8988T (cell line): ENCODE measurements at regions not wholly inside any gene's neighbourhood (a gene's known extent, or its start where the extent isn't known, plus 50 kb on each side); places are given as distances from the start of the nearest gene placed in this dataset.

ENCODE experiments used
- DNase-seq: peaks from one replicate; pipeline ENCODE4 v3.0.0; 2011

DNA sequence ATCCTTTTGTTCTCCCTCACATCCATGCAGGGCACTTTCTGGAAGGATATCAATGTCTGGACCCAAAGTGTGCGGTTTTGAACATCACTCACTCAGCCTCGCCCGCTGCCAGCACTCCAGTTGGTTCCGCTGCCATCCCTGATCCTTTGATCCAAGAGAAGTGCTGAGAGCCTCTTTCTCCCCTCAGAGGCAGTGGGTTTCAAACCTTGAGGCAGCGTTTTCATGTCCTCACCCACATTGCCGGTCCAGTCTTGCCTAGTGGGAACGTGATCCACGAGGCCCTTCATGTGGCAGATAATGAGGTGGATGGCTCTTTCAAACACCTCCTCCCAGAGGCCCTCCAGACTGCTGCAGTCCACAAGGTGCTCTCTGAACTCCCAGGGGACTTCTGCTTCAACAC, 122.2 kb downstream of the ACTL8 start:
- DNase-seq = no peak

DNA sequence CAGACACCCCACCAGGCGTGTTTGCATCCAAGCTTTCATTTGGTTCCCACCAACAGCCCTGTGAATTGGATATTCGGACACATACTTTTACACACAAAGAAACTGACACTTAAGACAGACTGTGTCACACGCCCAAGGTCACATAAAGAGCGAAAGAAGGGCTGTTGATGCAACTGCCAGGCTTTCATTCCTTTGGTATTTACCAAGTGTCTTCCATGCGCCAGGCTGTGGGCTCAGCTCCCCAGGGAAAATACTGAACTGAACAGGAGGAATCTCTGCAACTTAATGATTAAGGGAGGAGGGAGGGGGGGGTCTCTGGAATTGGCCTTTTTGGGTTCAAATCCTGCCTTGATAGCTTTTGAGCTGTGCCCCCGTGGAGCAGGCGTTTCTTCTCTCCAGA, 122.8 kb downstream of the ACTL8 start:
- no peak for DNase-seq

DNA sequence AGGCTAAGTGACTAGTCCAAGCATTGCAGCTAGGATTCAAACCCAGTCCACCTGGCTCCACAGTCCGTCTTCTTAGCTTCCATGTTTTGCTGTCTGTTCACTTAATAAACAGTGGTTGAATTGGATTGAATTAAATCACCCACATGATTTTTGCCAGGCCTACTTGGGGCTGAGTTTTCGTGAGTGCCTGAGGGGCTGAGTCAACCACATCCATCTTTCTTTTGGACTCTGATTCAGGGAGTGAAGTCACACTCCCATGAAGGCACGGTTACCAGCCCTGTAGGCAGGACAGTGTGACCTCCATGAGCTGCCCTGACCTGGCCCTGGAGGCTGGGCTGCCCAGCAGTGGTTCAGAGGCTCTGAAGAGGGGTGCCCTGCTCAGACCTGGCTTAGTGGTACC, 123.7 kb downstream of the ACTL8 start:
- no peak for DNase-seq

DNA sequence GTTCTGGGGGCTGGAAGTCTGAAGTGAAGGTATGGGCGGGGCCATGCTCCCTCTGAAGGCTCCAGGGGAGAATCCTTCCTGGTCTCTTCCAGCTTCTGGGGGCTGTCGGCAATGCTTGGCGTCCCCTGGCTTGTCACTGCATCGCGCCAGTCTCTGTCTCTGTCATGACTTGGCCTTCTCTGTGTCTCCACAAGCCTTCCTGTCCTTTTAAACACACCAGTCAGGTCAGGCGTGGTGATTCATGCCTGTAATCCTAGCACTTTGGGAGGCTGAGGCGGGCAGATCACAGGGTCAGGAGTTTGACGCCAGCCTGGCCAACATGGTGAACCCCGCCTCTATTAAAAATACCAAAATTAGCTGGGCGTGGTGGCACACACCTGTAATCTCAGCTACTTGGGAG, 125.3 kb downstream of the ACTL8 start:
- no peak for DNase-seq

DNA sequence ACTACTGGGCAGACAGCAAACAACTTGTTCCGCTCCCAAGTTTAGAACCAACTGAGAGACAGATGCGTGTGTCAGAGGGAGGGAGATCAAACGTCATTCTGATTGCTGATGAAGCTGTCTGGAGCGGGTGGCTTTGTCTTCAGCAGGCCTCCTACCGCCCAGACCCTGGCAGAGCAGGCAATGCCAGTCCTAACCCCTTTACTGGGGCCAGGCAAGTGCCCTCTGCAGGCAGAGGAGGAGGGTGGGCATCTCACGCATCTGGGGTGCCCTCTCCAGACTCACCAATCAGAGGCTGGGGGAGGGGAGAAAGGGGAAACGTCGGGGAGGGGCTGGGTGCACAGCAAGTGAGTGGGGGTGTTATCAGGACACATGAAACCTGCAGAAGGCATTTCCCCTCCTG, 126.6 kb downstream of the ACTL8 start:
- no peak for DNase-seq

DNA sequence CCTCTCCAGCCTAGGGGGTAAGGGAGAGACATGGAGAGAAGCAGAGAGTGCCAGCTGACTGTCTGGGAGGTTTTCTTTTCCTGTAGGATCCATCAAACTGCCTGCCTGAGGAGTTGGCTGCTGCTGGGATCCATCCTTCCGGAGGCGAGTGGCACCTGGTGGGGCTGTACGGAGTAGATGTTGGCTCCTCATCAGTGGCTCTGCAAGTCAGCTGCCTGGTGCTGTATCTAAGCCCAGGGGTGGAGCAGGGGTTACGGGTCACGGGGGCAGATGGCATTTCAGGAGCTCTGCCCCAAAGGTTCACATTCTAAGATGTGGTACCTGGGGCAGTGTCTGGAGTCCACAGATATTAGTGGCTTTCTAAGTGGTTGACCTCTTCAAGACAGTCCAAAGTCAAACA, 128.0 kb downstream of the ACTL8 start:
- DNase-seq = no peak

DNA sequence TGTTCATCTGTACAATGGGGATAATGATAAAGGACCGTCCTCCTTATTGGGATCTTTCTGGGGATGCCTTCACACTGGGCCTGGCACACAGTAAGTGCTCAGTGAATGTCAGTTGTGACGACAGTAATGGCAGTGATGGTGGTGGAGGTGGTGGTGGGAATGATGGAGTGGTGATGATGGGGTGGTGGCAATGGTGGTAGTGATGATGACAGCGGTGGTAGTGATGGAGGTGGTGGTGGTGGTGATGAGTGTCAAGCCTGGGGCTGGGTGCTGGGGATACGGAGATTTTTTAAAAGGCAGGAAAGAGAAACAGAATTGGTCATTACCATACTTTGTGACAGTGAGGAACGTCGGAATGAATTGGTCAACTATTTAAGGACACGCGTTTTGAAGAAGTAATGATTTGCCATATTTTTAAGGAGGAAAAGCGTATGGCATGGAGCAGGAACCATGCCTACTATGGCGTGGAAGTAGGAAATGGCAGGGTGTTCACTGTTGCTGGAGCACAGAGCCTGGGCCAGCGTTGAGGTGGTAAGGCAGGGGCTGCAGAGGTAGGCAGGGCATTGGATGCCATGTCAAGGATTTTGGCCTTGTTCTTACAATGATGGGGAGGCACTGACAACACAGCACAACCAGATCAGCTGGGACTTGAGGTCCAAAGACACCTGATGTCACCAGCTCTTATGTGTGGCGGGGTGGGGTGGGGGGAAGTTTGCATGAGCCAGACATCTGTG, 128.7 kb downstream of the ACTL8 start:
- no peak for DNase-seq

DNA sequence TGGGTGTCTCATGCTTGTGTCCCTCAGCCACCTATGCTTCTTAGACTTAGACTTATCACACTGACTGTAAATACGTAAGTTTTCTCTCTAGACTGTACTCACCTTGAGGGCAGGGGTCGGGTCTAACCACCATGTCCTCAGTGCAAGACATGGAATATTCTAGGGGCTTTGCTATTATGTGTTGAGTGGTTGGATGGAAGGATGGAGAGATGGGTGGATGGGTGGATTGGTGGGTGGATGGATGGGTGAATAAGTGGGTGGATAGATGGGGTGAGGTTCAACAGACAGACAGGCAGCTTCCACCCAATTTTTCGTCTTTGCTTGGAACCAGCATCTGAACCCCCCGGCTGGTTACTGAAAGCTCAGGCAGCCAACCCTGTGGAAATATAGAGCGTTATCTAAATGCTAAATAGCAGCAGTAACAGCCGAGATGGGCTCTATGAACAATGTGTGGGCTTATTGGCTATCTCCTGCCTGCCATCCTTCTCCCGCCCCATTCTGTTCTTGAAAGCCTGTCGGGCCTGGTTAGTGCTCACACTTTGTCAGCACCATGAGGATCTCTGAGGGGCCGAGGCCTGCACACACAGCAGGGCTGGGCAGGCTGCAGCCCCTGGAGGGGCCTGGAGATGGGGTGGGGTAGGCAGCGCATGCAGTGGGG, 130.7 kb downstream of the ACTL8 start:
- DNase-seq = no peak

DNA sequence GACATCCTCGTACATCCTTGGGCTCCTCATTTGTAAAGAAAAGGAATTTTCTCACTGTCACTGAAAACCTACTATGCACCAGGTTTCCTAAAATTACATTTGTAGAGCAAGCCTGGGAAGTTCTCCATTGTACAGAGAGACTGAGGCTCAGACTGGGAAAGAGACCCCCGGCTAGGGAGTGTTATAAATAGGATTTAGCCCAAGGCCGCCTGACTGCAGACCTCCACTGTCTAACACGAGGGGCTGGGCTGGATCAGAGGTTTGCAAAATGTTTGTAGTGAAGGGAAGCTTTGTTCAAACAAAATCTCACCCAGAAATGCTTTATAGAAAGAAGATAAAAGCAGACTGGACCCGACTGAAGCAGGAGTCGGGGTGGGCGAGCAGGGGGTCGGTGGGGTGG, 131.3 kb downstream of the ACTL8 start:
- no peak for DNase-seq

DNA sequence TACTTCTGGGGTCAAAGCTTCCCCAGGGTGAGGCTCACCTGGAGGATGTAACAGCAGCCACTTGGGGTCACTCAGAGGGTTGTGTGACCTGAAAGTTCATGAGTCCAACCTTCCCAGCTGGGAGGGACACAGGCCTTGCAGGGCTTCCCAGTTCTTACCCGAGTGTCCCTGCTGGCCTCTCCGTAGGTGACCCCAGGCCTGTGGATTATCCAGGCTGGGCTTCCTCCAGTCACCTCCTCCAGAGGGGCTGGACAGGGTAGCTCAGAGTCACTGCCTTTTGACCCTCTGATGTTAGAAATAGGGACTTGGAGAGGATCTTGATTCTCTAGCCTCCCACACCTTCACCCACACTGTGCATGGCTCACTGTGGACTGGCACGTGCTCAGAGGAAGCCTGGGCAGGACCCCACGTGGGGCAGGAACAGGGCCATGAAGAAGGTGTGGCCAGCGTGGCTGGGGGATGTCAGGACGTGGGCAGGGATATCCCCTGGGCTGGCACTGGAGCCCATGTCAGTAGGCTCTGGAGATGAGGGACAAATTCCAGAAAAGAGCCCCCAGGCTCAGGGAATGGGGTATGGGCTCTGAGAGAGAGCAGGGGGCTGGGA, 131.8 kb downstream of the ACTL8 start:
- no peak for DNase-seq

DNA sequence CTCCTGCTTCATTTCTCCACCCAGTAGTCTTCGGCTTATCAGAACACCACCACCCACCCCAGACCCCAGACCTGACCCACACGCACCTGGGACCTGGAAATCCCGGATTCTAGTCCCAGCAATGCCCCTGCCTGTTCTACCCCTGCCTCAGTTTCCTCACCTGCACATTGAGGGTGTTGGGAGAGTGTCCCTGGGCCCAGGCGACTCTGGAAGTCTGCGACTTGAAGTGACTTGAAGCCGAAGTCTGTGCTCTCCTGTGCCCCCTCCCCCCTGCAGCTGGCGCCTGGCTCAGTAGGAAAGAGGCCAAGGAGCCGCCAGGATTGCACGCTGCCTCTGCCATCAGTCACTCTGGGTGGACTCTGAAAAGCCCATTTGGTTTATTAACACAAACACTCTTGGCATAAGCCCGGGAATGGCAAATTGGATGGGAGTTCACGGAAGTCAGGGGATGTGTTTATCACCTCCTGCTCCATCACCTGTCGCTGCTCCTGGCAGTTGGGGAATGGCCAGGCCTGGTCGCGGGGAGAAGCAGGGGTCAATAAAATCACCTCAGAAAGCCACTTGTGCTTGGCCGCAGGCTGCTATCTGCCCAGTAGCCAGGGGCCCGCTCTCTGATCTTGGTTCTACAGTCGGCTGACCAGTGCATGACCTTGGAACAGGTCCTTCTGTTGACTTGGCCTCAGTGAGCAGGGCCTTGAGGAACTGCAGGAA, 132.7 kb downstream of the ACTL8 start:
- no peak for DNase-seq

DNA sequence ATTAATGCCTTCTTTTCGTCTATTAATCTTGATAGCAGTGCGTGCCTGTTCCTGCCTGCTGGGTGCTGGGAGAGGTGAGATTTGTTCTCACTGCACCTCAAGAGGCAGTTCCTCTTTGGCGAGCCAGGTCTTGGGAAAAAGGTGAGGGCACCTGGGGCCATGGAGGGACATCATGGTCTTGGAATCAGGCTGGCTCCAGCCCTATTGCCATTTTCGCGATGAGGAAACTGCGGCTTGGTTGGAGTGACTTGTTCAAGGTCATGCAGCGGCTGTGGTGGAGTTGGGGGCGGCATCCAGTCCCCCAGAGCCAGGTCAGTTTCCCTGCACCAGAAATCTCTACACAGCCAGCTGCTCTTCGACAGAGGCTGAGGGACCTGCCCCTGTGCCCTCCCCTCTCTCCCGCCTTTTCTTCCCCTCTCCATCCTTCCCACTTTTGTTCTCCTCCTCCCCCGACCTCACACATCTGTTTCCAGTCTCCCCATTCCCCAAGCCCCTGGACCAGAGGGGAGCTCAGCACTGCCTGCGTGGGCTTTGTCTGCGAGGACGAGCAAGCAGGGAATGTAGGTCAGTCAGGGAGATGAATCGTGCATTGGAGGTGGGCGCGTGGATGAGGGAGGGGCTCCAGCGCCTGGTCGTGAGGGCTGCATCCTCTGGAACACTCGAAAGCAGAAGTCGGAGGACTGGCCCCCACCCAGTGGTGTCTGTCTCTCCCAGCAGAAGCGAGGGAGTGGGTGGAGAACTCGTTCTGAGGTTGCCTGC, 135.1 kb downstream of the ACTL8 start:
- no peak for DNase-seq

DNA sequence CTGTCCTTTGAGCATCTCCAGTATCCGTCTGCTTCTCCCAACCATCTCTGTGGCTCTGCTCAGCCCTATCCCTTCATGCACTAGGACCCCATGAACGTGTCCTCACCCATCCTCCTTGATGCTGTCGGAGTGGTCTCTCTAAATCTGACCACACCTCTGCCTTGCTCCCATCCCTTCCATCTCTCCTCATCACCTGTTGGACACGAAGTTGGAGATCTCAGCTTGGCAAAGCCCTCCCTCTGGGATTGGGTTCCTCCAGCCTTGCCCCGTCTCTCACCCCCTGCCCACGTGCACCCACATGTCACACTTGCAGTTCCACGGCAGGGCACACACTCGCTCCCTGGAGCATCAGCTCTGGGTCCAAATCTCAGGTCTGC, 135.7 kb downstream of the ACTL8 start:
- DNase-seq = no peak

DNA sequence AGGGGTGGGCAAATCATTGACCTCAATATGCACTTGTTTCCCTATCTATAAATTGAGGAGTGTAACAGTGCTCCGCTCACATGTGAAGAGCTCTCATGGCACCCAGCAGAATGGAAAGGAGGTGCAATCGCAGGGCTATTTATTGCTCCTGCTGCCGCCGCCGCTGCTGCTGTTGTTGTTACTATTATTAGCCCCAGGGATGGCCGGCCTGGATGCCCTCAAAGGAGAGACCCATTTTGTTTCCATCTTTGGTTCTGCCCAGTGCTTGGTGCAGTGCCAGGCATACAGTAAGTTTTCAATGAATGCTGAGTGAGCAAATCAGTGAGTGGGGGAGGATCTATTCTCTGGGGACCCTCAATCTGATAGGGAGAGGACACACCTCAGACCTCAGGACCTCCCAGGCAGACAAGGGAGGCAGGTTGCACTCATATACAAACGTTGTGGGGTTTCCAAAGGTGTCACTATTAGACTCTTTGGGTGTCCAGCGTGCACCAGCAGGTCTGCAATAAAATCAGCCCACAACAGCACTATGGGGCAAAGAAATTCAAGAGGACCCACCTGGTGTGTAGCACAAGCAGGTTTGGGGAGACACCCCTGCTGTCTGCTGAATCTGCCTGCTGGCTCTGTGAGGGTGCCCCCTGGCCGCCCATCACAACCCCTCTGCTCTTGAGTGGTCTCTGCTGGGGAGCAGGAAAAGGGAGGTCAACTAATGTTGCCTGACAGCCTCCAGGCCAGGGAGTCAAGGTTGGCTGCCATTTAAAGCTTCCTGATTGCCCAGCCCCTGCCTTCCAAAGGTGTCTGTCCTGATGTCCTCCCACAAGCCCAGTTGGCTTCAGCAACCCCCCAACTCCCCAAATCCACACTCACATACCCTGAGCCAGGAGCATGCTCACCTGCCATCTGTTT, 136.3 kb downstream of the ACTL8 start:
- DNase-seq = no peak

DNA sequence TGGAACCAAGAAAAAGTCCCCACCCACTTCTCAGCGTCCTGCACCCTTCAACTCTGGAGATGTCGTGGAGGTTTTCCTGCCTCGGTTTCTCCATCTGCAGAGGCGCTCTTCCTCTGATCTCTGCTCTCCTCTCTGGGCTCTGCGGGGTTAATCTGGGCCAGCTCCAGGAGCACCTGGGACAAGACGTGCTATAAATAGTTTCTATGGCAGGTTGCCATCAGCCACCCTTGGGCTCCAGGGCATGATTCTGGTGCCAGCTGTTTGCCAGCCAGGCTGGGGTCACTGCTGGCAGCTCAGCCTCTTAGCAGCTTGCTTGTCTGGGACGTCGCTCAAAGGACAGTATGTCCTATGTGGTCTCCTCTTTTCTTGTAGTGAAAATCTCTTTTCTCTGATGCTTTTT, 137.1 kb downstream of the ACTL8 start:
- DNase-seq = no peak

DNA sequence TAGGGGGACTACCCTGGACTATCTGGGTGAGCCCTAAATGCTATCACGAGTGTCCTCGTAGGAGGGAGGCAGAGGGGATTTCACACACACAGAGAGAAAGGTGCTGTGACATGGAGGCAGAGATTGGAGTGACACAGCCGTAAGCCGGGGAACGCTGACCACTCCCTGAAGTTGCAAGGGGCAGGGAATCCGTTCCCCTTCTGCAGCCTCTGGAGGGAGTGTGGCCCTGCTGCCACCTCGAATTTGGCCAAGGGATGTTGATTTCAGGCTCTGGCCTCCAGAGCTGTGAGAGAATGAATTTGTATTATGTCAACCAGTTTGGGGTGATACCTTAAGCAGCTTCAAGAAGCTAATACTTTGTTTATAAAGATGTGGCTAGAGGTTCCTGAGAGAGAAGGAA, 137.7 kb downstream of the ACTL8 start:
- DNase-seq = no peak

DNA sequence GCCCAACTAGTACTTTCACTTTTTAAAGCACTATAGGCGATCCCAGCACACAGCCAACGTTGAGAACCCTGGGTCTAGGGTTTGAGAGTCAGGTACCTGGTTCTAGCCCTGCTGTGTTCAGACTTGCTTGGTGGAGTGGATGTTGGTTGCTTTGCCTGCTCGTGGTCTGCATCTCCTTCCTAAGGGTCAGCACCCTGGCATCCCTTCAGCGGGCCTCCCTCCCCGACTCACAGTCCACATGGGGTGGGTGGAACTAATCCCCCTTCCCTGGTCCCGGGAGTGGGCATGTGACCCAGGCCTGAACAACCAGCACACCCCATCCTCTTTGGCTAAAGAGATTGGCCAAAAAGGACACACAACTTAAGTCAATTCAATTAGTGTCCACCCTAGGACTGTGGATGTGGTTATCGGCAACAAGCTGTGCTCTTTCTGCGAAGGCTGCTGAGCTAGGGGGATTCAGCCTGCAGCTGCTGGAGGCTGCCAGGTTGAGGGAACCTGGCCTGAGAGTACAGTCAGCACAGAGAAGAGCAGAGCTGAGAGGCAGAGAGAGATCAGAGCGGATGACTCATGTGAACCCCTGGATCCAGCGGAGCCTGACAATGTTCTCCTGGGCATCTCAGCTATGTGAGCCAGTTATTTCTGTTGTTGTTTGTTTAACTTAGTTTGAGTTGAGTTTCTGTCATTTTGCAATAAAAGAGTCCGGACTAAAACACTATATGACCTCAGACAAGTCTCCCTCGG, 138.9 kb downstream of the ACTL8 start:
- no peak for DNase-seq

DNA sequence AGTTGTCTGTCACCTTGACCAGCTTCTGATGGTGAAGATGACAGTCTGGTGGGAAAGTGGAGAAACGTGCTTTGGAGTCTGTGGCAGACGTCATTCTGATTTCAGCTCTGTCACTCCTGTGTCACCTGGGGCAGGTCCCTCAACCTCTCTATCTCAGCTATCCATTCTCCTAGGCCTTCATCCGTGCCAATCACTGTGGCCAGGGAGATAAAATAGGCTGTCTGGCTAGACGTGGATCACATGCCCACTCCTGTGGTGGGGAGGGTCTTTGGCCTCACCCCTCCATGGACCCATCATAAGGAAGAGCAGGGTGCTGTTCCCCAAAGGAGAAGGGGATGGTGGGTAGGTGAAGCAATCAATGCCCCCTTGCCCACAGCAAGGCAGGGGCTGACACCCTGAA, 140.3 kb downstream of the ACTL8 start:
- no peak for DNase-seq

DNA sequence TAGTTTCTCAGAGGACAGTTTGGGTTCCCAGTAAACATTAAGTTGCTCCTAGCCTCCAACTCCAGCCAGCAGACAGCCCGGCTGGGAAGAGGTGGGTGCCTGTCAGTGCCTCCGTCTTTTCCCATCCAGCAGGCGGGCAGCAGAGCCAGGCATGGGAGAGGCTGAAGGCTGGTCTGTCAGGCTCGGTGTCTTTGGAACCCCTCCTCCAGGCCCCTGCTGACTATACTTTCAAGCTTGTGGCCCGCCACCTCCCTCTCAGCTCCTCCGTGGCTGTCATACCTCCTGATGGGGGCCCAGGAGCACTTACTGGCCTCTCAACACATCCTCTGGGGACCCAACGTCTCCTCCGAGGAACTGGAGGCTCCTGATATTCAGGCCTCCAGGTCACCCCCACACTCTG, 140.9 kb downstream of the ACTL8 start:
- DNase-seq = no peak

DNA sequence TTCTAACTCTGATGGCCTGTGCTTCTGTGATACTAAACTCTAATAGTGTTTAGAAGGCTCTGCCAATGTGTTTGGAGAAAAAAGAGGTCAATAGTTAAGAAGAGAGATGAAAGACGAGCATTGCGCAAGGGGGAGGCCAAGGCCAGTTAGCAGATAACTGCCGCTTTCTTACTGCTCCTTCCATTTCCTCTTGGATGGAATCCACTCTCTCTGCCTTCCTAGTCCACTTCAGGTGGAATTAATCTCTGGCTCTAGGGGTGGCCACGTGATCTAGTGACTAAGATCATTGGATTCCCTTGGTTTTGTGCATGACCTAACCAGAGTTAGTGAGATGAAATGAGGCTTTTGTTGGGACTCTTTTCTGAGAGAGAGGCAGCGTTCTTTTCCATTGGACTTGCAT, 148.3 kb downstream of the ACTL8 start:
- DNase-seq = no peak

DNA sequence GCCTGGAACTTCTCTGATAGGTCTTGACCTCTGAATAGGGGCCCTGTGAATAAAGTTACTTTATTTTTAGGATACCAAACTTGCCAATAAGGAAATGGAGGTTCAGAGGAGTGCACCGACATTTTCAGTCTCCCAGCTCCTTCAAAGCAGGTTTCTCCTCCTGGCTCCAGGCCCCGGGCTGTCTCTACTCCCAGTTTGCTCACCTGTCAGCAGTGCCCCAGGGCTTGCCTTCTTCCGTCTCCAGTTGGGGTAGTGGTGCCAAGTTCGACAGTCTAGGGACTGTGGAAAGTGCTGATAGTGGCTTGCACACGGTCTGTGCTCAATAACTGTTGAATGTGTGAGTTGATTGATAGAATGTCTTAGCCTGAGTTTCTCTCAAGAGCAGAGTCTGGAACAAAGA, 149.2 kb downstream of the ACTL8 start:
- no peak for DNase-seq
